Activated CD4-positive, alpha-beta T cell treated with anti-CD3 and anti-CD28 coated beads for 36 hours (primary cell): ENCODE measurements at regions not wholly inside any gene's neighbourhood (a gene's known extent, or its start where the extent isn't known, plus 50 kb on each side); places are given as distances from the start of the nearest gene placed in this dataset.

Experiments
- ATAC-seq: fragments of 200-7000 bp; cut with Tn5 transposase; one replicate; pipeline ENCODE4 v1.10.0; 2021; ENCODE audit warnings: mild to moderate bottlenecking, moderate library complexity
- CTCF ChIA-PET: fragments of 350-600 bp; sonication (Branson Sonifier 250); formaldehyde crosslinking; loops from one replicate; lab custom pipeline; 2021; ENCODE audit warnings: antibody characterized with exemption; lab: Charles Lee
- POLR2A ChIA-PET: fragments of 350-600 bp; sonication (Branson Sonifier 250); formaldehyde crosslinking; loops from one replicate; lab custom pipeline; 2021; ENCODE audit warnings: antibody characterized with exemption, inconsistent platforms; lab: Charles Lee
- DNase-seq: peaks from one replicate; pipeline ENCODE4 v3.0.0-alpha.2; 2020
- H3K27ac Mint-ChIP-seq: one replicate; pipeline ENCODE4 v1.8.0; 2021; ENCODE audit warnings: mixed read lengths
- H3K27me3 Mint-ChIP-seq: one replicate; pipeline ENCODE4 v1.8.0; 2021; ENCODE audit warnings: mixed read lengths
- H3K36me3 Mint-ChIP-seq: one replicate; pipeline ENCODE4 v1.8.0; 2021; ENCODE audit warnings: low read depth, mixed read lengths
- H3K4me1 Mint-ChIP-seq: one replicate; pipeline ENCODE4 v1.8.0; 2021; ENCODE audit warnings: mixed read lengths
- H3K4me3 Mint-ChIP-seq: one replicate; pipeline ENCODE4 v1.8.0; 2021; ENCODE audit warnings: mild to moderate bottlenecking, moderate library complexity, mixed read lengths
- H3K9me3 Mint-ChIP-seq: one replicate; pipeline ENCODE4 v1.8.0; 2021; ENCODE audit warnings: low read depth, mixed read lengths
- intact Hi-C, 2 experiments: fragments of 100-400 bp; cut with DNase I in 1 of 2; cut with micrococcal nuclease in 1 of 2; formaldehyde crosslinking; loops; one replicate each; pipeline versions ENCODE4 v1.14.2 to v1.15.1; 2022 to 2024; cut with DNase I, micrococcal nuclease

DNA sequence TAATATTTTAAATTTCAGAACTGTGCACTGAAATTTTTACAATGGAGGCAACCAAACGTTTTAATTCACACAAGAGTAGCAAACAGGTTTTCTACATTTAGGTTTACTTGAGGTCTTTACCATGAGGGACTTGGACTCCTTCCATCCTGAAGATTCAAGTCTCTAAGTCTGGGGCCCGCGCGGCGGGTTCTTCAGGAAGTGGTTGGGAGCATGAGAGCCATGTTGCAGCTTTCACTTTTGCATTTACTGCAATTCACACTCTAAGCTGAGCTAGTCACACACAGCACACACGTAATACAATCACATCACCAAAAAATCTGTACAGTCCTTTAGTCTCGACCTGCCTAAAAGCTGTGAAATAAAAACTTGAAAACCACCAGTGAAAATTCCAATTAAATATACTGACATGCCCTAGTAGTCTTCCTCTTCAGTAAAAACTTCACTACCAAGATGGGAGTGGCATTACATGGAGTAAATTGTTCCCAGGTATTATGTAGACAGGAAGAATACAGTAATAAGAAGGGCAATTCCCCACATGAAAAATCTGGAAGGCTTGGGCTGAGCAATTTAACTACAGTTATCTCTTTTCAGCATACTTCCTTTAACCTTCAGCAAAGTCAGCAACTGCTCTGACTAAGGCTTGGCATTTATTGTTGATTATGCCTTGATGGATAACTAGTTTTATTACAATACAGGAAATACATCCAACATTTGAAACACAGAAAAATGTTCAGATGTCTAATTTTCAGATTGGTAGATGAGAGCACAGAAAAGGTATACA, 571.1 kb upstream of the DIPK2B start:
- peak; percentile 70 for DNase-seq
- Mint-ChIP-seq H3K4me1 (peaks cover 62% of the 10 kb centered on the region), H3K27me3 (no peaks in the 10 kb centered on the region), H3K9me3 (no peaks in the 10 kb centered on the region), H3K27ac (peak overlapping the region; percentile 90), H3K36me3 (peaks cover 53% of the 10 kb centered on the region), H3K4me3 (peak overlapping the region; percentile 77)
- ATAC-seq, result peak; percentile 66
- intact Hi-C loops, result loop anchor here (1.0 to 5.0 kb wide), 5 partner anchors 35 to 551 kb away; no protein-coding TSS in a partner anchor
- POLR2A ChIA-PET, result interaction anchor here (0.6 to 2.1 kb wide), 9 partner anchors 13 to 80 kb away, joined by 3 to 6 read pairs (median 3); no protein-coding TSS in a partner anchor
- CTCF ChIA-PET, result interaction anchor here (3.9 kb wide), 1 partner anchor 30 kb away, joined by 25 read pairs; no protein-coding TSS in a partner anchor

DNA sequence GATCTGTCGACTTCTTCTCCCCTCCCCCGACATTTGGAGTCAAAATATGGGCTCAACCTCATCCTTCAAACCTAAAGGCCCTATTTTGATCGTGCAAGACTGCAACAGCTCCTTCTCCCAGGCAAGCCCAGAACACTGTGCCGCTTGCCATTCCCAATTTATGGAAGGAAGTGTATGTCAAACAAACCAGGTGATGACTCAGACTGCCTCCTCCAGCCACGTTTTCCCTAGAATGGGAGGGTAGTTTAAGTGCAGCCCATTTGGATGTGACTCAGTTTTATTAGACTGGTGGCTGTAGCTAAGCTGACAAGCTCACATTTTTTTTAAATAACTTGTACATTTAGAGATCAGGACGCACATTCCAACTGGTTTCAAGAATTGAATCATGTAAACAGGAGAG, 570.4 kb upstream of the DIPK2B start:
- CTCF ChIA-PET, result interaction anchor here (3.9 kb wide), 1 partner anchor 31 kb away, joined by 25 read pairs; no protein-coding TSS in a partner anchor
- peak overlapping the region; percentile 90 for H3K27ac Mint-ChIP-seq
- H3K27me3 Mint-ChIP-seq, result no peaks in the 10 kb centered on the region
- POLR2A ChIA-PET, result interaction anchor here (1.0 to 2.1 kb wide), 12 partner anchors 11 to 149 kb away, joined by 3 to 9 read pairs (median 4); no protein-coding TSS in a partner anchor
- H3K36me3 Mint-ChIP-seq, result peaks cover 55% of the 10 kb centered on the region
- ATAC-seq, result no peak
- intact Hi-C loops, result loop anchor here (1.0 to 5.0 kb wide), 5 partner anchors 36 to 551 kb away; no protein-coding TSS in a partner anchor
- H3K9me3 Mint-ChIP-seq, result no peaks in the 10 kb centered on the region
- DNase-seq, result no peak
- H3K4me1 Mint-ChIP-seq, result peaks cover 55% of the 10 kb centered on the region
- peak overlapping the region; percentile 77 for H3K4me3 Mint-ChIP-seq

DNA sequence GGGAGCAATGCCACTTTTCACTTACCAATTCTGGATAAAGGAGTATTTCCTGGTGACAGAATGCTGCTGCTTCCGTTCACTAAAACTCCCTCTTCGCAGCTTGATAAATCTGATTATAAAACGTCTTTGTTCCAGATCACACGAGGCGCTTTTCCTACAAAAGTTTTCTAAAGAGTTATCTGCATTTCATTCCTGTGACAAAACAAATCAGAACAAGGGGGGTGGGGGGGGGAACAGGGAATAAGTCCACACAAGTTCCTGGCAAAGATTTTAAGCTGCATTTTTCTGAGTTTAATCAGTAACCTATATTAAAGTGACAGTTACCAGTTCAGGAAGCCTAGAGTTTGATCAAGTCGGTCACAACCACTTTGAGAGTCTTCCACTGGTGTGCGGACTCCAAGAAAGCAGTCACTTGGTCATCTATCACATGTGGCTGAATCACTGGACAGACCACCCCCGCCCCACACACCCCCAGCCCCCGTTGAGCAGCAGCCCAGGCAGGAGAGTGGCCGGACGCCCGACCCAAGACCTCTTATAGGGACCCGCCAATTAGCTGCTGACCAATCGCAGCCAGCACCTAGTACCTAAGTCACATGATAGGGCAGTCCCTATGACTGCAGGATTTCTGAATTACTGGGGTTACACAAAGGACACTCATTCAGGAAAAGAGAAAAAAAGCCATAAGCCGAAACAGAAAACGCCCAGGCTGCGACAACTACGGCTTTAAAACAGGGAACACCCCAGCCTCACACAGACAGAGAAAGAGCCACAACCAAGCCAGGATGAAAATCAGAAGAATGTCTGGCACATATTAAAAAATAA, 569.3 kb upstream of the DIPK2B start:
- H3K9me3 Mint-ChIP-seq, result no peaks in the 10 kb centered on the region
- ChIA-PET POLR2A (interaction anchor here (0.6 to 2.1 kb wide), 12 partner anchors 9 to 148 kb away, joined by 3 to 9 read pairs (median 5); no protein-coding TSS in a partner anchor), CTCF (interaction anchor here (0.8 to 3.9 kb wide), 3 partner anchors 26 to 37 kb away, joined by 3 to 25 read pairs (median 4); no protein-coding TSS in a partner anchor)
- peak overlapping the region; percentile 98 for H3K27ac Mint-ChIP-seq
- peak; percentile 60 for DNase-seq
- intact Hi-C loops, result loop anchor here (2.0 to 10.0 kb wide), 6 partner anchors 37 to 895 kb away; partner anchors contain the start of genes CHST7 (in 1 of the 2) and KDM6A (in 1 of the 2)
- peaks cover 61% of the 10 kb centered on the region for H3K36me3 Mint-ChIP-seq
- H3K27me3 Mint-ChIP-seq, result no peaks in the 10 kb centered on the region
- H3K4me1 Mint-ChIP-seq, result peaks cover 53% of the 10 kb centered on the region
- H3K4me3 Mint-ChIP-seq, result peak overlapping the region; percentile 77
- peak; percentile 63 for ATAC-seq

DNA sequence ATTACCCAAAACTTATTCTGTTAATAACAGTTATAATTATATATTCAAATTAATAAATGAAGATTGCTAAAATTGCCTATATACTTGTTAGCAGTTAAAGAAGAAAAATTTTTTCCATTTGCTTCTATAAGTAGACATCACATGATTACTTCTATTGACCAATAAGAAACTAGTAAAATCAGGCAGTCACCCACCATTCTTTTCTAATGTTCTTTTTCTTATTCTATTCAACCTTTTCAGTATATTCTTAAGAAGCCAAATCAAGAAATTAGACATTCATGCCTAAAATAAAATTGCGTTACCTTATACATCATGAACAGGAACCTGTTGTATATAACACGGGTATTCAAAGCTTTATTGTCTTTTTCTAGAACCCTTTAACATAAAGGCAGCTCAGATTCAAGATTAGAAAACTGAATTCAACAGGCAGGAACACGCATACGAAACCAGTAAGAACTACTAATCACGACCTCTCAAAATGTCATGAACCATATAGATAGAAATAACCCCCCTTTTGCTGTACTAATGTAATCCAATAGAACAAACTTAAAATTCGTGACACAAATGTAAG, 568.1 kb upstream of the DIPK2B start:
- no peaks in the 10 kb centered on the region for H3K27me3 Mint-ChIP-seq
- peaks cover 59% of the 10 kb centered on the region for H3K36me3 Mint-ChIP-seq
- H3K4me1 Mint-ChIP-seq, result peaks cover 45% of the 10 kb centered on the region
- peak overlapping the region; percentile 77 for H3K4me3 Mint-ChIP-seq
- DNase-seq, result no peak
- H3K9me3 Mint-ChIP-seq, result no peaks in the 10 kb centered on the region
- H3K27ac Mint-ChIP-seq, result peak overlapping the region; percentile 98
- intact Hi-C loops, result loop anchor here in 1 of 2 experiments (10.0 kb wide), 2 partner anchors 806 to 894 kb away; partner anchors contain the start of genes CHST7 and KDM6A
- ATAC-seq, result no peak
- ChIA-PET POLR2A (interaction anchor here (1.1 to 1.7 kb wide), 5 partner anchors 17 to 82 kb away, joined by 4 to 5 read pairs (median 5); no protein-coding TSS in a partner anchor), CTCF (interaction anchor here (1.2 to 3.9 kb wide), 2 partner anchors 27 to 33 kb away, joined by 3 to 25 read pairs; no protein-coding TSS in a partner anchor)

DNA sequence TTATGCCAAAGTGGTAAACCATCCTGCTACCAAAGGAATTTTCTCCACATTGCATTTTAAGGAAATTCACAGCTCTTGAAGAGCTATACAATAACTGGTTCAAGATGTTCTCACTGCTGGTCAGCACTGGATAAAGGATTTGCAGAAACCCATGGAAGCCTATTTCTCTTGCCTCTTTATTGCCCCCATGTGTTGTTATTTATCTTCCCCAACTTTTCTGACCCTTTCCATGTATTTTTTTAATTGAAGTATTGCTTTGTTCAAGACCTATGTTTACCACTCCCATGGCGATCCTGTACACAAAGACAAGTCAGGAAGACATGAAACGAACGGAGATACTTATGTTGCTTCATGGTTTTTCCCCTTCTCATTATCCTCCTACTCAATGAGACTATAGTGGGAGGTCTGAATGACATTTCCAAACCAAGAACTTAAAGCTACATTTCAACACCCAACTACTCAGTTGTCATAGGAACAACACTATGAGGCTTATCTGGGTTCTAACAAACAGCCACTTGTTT, 566.4 kb upstream of the DIPK2B start:
- peak overlapping the region; percentile 77 for H3K4me3 Mint-ChIP-seq
- H3K9me3 Mint-ChIP-seq, result no peaks in the 10 kb centered on the region
- DNase-seq (no peak), ATAC-seq (peak; percentile 10)
- no peaks in the 10 kb centered on the region for H3K27me3 Mint-ChIP-seq
- H3K27ac Mint-ChIP-seq, result peak overlapping the region; percentile 91
- H3K36me3 Mint-ChIP-seq, result peaks cover 69% of the 10 kb centered on the region
- intact Hi-C loops, result loop anchor here (1.0 to 10.0 kb wide), 4 partner anchors 9 to 892 kb away; partner anchors contain the start of genes CHST7 (in 1 of the 2) and KDM6A (in 1 of the 2)
- H3K4me1 Mint-ChIP-seq, result peaks cover 46% of the 10 kb centered on the region
- CTCF ChIA-PET, result interaction anchor here (0.9 to 1.9 kb wide), 3 partner anchors 34 to 641 kb away, joined by 3 to 5 read pairs (median 4); no protein-coding TSS in a partner anchor
- POLR2A ChIA-PET, result interaction anchor here (0.6 to 1.3 kb wide), 6 partner anchors 8 to 92 kb away, joined by 3 to 13 read pairs (median 4); no protein-coding TSS in a partner anchor

DNA sequence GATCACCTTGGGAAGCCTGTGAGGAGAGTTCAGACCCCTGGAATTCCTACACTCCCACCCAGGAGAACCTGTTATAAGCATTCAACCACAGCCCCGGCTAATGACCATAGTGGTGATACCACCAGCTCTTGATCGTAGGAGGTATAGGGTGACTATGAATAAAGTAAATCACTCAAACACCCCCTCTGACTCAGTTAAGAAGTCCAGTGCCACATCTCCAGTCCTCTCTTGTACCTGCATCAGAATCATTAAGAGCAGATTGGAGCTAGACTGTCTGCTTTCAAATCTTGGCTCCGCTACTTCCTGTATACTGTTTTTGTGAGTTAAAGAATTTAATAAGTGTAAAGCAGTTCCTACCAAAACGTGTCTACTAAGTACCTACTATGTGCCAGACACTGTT, 565.1 kb upstream of the DIPK2B start:
- H3K27me3 Mint-ChIP-seq, result no peaks in the 10 kb centered on the region
- peaks cover 44% of the 10 kb centered on the region for H3K4me1 Mint-ChIP-seq
- POLR2A ChIA-PET, result interaction anchor here (0.6 to 1.3 kb wide), 3 partner anchors 9 to 41 kb away, joined by 3 to 5 read pairs (median 4); no protein-coding TSS in a partner anchor
- ATAC-seq (peak; percentile 31), DNase-seq (no peak)
- peaks cover 72% of the 10 kb centered on the region for H3K36me3 Mint-ChIP-seq
- H3K4me3 Mint-ChIP-seq, result peak overlapping the region; percentile 77
- H3K27ac Mint-ChIP-seq, result peak overlapping the region; percentile 89
- intact Hi-C loops, result loop anchor here in 1 of 2 experiments (10.0 kb wide), 2 partner anchors 809 to 891 kb away; partner anchors contain the start of genes CHST7 and KDM6A
- no peaks in the 10 kb centered on the region for H3K9me3 Mint-ChIP-seq
- CTCF ChIA-PET, result interaction anchor here (0.7 to 1.9 kb wide), 2 partner anchors 36 to 169 kb away, joined by 3 to 5 read pairs; no protein-coding TSS in a partner anchor

DNA sequence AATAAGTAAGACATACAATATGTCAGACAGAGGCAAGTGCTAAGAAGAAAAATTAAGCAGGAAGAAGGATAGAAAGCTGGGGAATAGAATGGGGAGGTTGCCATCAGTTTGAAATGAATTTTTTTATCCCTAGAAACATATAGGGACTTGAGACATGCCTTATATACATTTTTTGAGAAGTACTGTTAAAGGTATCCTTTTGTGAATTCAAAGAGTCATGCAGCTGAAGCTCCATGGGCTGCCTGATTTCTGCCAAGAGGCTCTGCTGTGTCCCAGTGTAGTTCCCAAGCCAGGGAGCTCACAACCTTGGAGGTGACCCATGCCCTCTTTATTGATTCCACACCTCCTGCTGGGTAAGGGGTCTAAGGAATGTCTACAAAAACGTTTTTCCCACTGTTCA, 564.6 kb upstream of the DIPK2B start:
- CTCF ChIA-PET, result no interaction called here
- Mint-ChIP-seq H3K9me3 (no peaks in the 10 kb centered on the region), H3K4me1 (peaks cover 47% of the 10 kb centered on the region), H3K27ac (peak overlapping the region; percentile 89), H3K4me3 (peak overlapping the region; percentile 77), H3K27me3 (no peaks in the 10 kb centered on the region), H3K36me3 (peaks cover 77% of the 10 kb centered on the region)
- POLR2A ChIA-PET, result interaction anchor here (0.8 to 1.3 kb wide), 3 partner anchors 10 to 43 kb away, joined by 3 to 6 read pairs (median 5); no protein-coding TSS in a partner anchor
- intact Hi-C loops, result loop anchor here in 1 of 2 experiments (10.0 kb wide), 2 partner anchors 810 to 890 kb away; partner anchors contain the start of genes CHST7 and KDM6A
- ATAC-seq (no peak), DNase-seq (no peak)

DNA sequence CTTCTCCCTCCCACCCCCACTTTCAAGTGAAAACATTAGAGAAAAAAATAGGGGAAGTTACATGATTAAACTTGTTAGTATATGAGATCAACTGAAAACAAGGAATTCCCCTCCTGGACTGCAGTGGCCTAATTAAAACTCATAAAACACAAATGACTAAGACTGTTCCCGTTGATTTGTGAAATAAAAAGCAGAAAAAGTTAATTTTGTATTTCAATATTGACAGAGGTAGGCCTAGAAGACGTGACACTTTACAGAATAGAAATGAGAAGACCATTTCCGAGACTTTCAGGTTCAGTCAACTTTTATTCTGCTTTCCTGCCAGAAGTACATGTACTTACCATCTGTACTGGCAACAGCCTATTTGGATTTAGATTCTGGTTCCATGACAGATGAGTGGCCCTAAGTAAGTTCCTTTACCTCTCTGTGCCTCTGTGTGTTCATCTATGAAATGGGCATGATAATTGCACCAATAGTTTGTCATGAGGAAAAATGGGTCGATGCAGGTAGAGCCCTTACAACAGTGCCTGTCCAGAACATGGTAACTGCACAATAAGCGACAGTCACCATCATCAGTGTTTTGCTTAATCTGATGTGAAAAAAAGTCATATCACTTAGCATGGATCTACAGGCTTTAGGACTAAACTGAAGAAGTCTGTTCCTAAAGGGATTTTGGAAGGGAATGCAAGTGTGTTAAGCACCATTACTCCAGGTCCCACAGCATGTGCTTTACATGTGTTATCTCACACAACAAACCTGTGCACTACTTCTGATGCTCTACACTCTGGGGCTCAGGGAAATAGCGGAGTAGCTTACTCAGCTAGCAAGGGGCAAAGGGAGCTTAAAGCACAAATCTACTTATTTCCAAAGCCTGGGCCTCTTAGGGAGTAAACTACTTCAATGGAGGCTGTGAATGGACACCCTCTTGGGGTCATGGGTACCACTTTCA, 562.3 kb upstream of the DIPK2B start:
- CTCF ChIA-PET, result no interaction called here
- POLR2A ChIA-PET, result no interaction called here
- Mint-ChIP-seq H3K36me3 (peaks cover 71% of the 10 kb centered on the region), H3K4me3 (peak overlapping the region; percentile 77), H3K27ac (peak overlapping the region; percentile 92), H3K9me3 (no peaks in the 10 kb centered on the region), H3K4me1 (peaks cover 66% of the 10 kb centered on the region), H3K27me3 (no peaks in the 10 kb centered on the region)
- intact Hi-C loops, result loop anchor here in 1 of 2 experiments (10.0 kb wide), 2 partner anchors 812 to 888 kb away; partner anchors contain the start of genes CHST7 and KDM6A
- ATAC-seq (peak; percentile 55), DNase-seq (no peak)

DNA sequence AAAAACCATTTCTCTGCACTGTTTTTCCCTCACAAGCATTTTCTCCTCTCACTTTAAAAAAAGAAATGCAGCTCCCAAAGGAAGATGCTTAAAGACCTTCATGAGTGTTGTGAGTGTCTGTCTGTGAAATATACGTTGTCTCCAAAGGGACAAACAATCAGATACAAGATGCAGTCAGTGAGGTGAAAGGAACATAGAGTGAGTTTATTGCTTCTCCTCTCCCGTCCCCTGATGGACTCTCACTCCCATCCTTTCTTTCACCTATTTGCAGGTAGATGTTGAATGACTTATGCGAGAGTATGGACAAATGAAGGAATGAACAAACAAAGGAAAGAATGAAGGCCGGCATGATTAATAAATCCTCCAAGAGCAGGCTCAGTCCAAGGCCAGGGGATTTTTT, 561.2 kb upstream of the DIPK2B start:
- Mint-ChIP-seq H3K27me3 (no peaks in the 10 kb centered on the region), H3K4me1 (peaks cover 73% of the 10 kb centered on the region), H3K36me3 (peaks cover 69% of the 10 kb centered on the region), H3K9me3 (no peaks in the 10 kb centered on the region), H3K4me3 (peak overlapping the region; percentile 77), H3K27ac (peak overlapping the region; percentile 86)
- no peak for DNase-seq
- ChIA-PET CTCF (no interaction called here), POLR2A (no interaction called here)
- no peak for ATAC-seq
- intact Hi-C loops, result loop anchor here in 1 of 2 experiments (10.0 kb wide), 2 partner anchors 813 to 887 kb away; partner anchors contain the start of genes CHST7 and KDM6A
